Fibroblast of skin of left quadriceps (primary cell): ENCODE measurements at regions not wholly inside any gene's neighbourhood (a gene's known extent, or its start where the extent isn't known, plus 50 kb on each side); places are given as distances from the start of the nearest gene placed in this dataset.
A peak's percentile ranks its signal among the peaks of the same experiment; 100 is the strongest.

Experiments
- DNase-seq, 2 experiments: peaks; one replicate each; pipeline ENCODE4 v3.0.0-alpha.2; 2013; ENCODE audit warnings: low read depth in 2 of 2

GRCh38 chr3:143207338-143207961 is 87.9 kb downstream of the CHST2 start:
- peak; percentile 15 to 19 for DNase-seq

- DNase-seq, result no peak
These were observed 89.6 kb downstream of the CHST2 start for GRCh38 chr3:143208976-143209714.

GRCh38 chr3:143209715-143210059 is 90.1 kb downstream of the CHST2 start:
- no peak for DNase-seq

GRCh38 chr3:143210141-143210540 is 90.6 kb downstream of the CHST2 start:
- DNase-seq, result no peak

- DNase-seq, result no peak
These were observed 95.5 kb downstream of the CHST2 start for GRCh38 chr3:143215059-143215458.
